GM21381 (cell line): ENCODE measurements at regions not wholly inside any gene's neighbourhood (a gene's known extent, or its start where the extent isn't known, plus 50 kb on each side); places are given as distances from the start of the nearest gene placed in this dataset.
"Not testable (repeated sequence)": the region's sequence is repeated elsewhere in the genome, so short reads cannot be mapped to it uniquely, and the experiment has no call there.

ENCODE experiments used
- ATAC-seq: cut with Tn5 transposase; IDR thresholded peaks from one replicate; pipeline ENCODE4 v1.9.1; 2021; ENCODE audit warnings: mild to moderate bottlenecking, moderate library complexity; ENCODE audit not compliant: unreplicated experiment

GRCh38 chr3:147159141-147159540, 247.2 kb downstream of the ZIC4 start:
- ATAC-seq = no peak

DNA sequence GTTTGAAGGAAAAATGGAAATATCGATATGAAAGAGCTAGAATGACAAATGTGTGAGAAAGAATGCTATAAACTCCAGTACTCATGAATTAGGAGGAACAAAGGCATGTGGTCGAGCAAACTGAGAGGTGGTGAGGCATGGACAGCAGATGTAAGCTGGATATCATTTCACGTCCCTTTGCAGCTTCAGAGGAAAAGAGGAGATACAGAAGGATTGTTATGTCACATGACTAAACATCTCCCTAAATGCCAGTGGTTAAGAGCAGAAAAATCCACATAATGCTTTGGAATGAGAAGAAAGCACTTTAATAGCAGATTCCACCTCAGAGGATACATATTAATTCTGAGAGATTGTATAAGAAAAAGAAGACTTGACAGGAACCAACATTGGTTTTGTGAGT, 248.7 kb downstream of the ZIC4 start:
- ATAC-seq = no peak

GRCh38 chr3:147154988-147155387, 251.4 kb downstream of the ZIC4 start:
- ATAC-seq = not testable (repeated sequence)

DNA sequence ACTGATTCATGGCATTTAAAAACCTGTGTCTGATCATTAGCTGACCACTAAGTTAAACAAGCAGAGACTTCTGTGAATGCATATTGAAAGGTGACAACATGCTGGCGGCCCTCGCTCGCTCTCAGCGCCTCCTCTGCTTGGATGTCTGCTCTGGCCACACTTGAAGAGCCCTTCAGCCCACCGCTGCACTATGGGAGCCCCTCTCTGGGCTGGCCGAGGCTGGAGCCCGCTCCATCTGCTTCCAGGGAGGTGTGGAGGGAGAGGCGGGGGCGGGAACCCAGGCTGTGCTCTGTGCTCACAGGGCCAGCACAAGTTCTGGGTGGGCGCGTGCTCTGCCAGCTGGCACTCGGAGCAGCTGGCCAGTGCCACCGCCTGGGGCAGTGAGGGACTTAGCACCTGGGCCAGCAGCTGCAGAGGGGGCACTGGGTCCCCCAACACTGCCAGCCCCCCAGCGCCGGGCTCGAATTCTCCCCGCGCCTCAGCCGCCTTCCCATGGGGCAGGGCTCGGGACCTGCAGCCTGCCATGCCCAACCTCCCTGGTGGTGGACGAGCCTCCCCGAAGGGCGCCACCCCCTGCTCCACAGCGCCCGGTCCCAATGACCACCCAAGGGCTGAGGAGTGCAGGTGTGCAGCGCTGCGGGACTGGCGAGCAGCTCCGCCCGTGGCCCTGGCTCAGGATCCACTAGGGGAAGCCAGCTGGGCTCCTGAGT, 252.4 kb downstream of the ZIC4 start:
- ATAC-seq = no peak

- no peak for ATAC-seq
These were observed 253.9 kb downstream of the ZIC4 start for GRCh38 chr3:147152476-147152875.

DNA sequence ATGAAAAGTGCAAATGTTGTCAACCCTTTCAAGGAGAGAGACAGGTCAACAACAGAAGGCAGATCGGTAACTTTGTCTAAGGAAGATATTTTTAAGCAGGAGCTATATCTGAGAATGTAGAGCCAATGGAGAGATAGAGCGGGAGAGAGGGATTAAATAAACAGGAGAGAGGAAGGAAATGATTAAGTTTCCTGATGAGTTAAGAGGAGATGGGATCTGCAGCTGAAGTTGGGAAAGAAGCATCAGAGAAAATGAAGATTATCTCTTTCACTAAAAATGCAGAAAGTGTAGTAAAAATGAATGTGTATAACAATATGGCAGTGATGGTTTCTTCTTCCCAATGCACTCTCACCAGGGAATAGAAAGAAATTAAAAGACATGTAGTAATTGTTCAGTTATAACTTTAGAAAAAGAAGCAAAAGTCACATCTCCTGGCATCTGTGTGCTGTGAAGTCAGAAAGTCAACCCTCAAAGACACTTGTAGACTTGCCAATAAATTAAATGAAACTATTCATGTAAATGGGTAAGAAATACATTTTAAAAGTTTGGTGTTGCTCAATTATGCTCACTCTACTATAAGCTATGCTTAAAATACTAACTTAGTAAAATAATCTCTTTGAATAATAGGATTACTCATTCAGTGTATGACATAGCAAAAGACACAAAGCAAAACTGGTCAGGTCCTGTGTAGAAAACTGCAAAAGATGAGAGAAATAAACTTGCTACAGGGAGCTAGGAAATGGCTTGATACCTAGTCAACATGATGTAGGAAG, 264.6 kb downstream of the ZIC4 start:
- no peak for ATAC-seq

GRCh38 chr3:147139341-147139740, 267.0 kb downstream of the ZIC4 start:
- ATAC-seq = no peak

DNA sequence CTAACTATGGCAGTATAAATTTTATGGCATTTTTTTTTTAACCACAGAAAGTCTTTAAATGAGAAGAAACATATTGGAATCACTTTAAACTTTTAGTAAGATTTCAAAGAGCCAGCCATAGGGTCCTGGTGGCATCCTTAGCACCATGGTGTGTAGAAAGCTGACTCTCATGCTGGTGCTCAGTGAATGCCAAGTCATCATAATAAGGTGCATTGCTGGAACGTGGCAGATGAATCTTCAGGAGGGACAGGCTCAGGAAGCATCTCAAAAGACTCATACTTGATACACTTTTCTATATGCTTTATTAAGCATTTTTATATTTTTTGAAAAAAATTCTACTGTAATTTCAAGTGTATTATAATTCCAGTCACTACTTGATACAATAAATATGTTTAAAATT, 274.2 kb downstream of the ZIC4 start:
- ATAC-seq = no peak

DNA sequence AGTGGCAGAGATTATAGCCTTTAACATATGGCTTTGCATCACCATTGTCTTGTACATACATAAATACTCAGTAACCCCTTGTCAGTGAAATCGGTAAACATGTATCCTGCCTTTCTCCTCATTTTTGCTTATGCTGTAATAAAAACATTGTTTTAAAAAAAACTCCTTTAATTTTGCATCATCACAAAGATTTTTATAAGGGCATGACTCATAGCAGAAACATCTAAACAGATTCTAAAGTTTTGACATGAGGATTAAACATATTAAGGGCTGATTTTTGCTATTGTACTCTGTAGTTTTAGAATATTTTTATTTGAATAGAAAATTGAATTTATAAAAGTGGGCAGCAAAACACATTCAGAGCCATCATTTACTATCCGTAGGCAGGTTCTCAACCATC, 275.9 kb downstream of the ZIC4 start:
- no peak for ATAC-seq

DNA sequence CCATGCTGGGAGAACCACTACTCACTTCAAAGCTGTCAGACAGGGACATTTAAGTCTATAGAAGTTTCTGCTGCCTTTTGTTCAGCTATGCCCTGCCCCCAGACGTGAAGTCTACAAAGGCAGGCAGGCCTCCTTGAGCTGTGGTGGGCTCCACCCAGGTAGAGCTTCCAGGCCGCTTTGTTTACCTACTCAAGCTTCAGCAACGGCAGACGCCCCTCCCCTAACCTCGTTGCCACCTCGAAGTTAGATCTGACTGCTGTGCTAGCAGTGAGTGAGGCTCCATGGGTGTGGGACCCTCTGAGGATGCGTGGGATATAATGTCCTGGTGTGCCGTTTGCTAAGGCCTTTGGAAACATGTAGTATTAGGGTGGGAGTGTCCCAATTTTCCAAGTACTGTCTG, 276.7 kb downstream of the ZIC4 start:
- ATAC-seq = no peak

DNA sequence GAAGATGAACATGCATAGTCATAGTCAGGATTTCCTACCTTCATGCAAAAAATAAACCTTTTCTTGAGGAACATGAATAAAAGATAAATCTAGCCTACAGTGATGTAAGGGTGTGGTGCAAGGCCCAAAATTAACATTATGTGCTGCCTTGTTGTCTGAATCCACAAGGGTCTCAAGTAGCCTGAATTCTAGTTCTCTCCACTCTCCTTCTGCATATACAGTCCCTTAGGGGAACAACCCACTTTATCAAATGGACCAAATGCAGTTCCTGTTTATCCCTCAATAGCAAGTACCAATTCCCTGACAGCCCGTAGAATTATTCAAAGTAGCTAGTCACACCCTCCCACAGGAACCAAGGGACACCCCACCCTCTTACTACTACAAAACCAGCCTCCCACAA, 284.0 kb downstream of the ZIC4 start:
- ATAC-seq = no peak

DNA sequence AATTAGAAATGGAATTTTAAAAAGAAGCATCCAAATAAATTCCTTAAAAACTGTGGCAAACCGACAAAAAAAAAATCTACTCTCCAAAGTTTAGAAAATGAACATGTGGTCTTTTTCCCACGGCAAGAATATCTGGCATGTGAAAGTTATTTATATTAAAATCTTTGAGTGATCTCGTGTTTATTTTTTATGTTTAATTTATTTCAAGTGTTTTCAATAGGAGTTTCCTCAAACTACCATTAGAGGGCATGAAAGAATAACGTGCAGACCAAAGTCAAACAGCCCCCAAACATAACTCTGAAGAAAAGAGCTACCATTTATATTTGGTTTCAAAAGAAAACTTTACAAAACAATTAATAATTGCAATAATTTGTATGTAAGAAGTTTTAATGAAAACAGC, 286.4 kb downstream of the ZIC4 start:
- ATAC-seq = no peak

GRCh38 chr3:147119346-147119745, 287.0 kb downstream of the ZIC4 start:
- ATAC-seq = no peak

DNA sequence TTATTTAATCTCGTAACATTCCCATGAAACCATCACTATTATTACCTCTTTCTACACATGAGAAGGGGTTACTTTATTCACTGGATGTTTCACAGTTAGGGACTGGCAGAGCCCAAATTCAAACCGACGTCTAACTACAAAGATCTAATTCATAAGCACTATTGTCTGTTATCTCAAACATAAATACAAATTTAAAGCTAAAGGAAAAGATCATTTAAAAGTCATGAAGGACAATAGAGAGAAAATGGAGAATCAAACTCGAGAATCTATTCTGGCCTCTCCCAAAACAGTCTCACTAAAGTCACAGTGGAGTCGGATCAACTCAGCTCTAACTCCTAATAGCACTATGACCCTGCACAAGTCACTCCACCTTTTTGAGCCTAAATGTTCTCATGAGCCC, 287.7 kb downstream of the ZIC4 start:
- ATAC-seq = no peak

DNA sequence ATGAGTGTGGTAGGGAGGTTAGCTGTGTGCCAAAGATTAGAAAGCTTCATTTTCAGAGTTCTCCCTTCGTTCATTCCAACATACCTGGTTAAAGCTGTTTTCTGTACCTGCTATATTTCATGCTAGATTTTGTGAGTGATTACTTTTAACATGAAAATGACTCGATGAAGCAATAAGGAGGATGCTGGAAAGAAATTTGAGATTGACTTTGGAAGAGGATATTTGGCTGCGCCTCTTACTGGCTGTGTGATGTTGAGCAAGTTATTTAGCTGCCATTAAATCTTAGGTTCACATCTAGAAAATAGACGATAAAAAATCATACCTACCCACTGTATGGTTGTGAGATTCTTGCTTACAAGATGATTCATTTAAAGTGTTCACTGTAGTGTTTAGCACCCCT, 288.7 kb downstream of the ZIC4 start:
- no peak for ATAC-seq

DNA sequence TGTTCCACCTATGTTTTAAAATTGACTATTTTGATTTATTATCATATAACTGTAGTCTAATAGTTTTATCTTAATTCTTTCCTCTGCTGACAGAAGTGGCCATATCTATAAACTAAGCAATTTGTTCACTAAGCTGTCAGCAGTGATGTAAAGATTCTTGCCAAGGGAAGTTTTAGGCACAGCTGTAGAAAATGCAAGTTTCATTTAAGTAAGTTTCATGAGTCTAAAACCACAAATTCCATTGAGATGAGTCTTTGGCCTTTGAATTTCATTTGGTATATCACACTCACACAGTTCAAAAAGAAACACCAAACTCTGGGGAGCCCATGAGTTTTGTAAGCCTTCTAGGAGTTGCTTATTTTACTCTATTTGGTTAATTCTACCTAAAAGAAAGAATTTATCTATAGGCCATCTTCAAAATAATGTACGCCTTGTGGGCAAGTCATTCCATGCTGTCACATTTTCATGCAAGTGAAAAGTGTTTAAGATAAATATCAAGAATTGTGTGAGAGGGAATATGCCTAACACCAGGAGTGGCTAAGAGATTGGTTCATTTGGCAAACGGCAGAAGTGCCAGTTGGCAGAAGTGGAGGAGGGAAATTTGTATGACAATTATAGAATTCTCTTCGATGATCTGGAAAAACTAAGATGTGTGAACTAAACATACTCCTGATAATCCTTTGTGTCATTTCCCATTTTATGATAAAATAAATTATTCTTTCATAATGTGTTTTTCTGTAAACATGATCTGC, 292.9 kb downstream of the ZIC4 start:
- no peak for ATAC-seq

DNA sequence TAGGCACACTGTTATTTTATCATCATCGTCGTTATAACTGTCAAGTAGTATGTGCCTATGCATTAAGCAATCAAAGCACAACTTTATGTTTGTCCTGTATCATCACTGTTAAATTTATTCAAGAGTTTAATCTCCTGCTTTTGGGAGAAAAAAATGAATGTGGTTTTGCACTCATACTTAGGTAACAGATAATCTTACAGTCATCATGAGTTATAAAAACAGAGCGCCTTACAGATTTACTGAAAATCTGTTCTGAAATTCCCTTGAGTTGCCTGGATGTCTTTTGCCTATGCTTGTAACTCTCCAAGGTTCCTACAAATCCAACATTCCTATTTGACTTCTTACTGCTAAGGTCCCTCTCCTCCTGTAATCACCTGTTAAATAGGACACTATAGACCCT, 307.3 kb downstream of the ZIC4 start:
- ATAC-seq = no peak

GRCh38 chr3:147090461-147090860, 315.9 kb downstream of the ZIC4 start:
- ATAC-seq = no peak

DNA sequence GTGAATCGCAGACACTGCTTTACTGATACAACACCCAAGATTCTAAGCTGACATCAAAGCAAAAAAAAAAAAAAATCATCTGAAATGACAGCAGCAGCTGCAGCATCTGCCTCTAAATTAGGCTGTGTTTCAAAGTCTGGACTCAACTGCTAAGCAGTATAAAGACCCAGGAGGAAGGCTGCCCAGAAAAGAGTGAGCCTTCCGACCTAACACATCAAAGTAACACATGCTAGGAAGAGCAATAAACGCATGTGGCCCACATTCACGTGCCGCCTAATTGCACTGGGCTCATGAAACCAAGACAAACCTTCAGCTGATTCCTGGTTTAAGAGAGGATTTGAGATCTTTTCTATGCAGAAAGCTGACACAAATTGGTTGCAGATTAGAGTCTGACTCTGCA, 317.1 kb downstream of the ZIC4 start:
- ATAC-seq = no peak

- not testable (repeated sequence) for ATAC-seq
These were observed 346.8 kb downstream of the ZIC4 start for GRCh38 chr3:147059500-147059899.

- no peak for ATAC-seq
These were observed 356.5 kb downstream of the ZIC4 start for GRCh38 chr3:147049821-147050220.

GRCh38 chr3:147049305-147049704, 357.0 kb downstream of the ZIC4 start:
- ATAC-seq = no peak
